H9 (cell line): ENCODE measurements at regions not wholly inside any gene's neighbourhood (a gene's known extent, or its start where the extent isn't known, plus 50 kb on each side); places are given as distances from the start of the nearest gene placed in this dataset.

ENCODE experiments used
- DNase-seq: peaks from one replicate; pipeline ENCODE4 v3.0.0-alpha.2; 2017
- H2AFZ ChIP-seq: one replicate; pipeline ENCODE4 v1.6.1; 2013; ENCODE audit warnings: mild to moderate bottlenecking, low read length, control low read depth, moderate library complexity
- H2AK5ac ChIP-seq: 2 replicates; pipeline ENCODE4 v1.6.1; 2013; ENCODE audit warnings: low read length, control low read depth, mixed read lengths; ENCODE audit not compliant: insufficient read length
- H2BK120ac ChIP-seq: one replicate; pipeline ENCODE4 v1.6.1; 2013; ENCODE audit warnings: low read depth, mild to moderate bottlenecking, low read length, control low read depth, inconsistent platforms; ENCODE audit not compliant: poor library complexity, severe bottlenecking
- H2BK12ac ChIP-seq: 2 replicates; pipeline ENCODE4 v1.6.1; 2013; ENCODE audit warnings: low read length, control low read depth, mixed read lengths, low read depth; ENCODE audit not compliant: insufficient read length
- H2BK15ac ChIP-seq: 2 replicates; pipeline ENCODE4 v1.6.1; 2013; ENCODE audit warnings: low read depth, low read length, control low read depth
- H2BK20ac ChIP-seq: one replicate; pipeline ENCODE4 v1.6.1; 2013; ENCODE audit warnings: low read depth, mild to moderate bottlenecking, low read length, control low read depth, inconsistent platforms; ENCODE audit not compliant: poor library complexity, severe bottlenecking
- H2BK5ac ChIP-seq: 2 replicates; pipeline ENCODE4 v1.6.1; 2013; ENCODE audit warnings: low read length, control low read depth, mixed read lengths; ENCODE audit not compliant: insufficient read length
- H3K14ac ChIP-seq: 2 replicates; pipeline ENCODE4 v1.6.1; 2013; ENCODE audit warnings: low read length, control low read depth; ENCODE audit not compliant: insufficient read depth
- H3K18ac ChIP-seq: 2 replicates; pipeline ENCODE4 v1.6.1; 2013; ENCODE audit warnings: low read depth, mild to moderate bottlenecking, mixed read lengths, low read length, control low read depth; ENCODE audit not compliant: insufficient read length
- H3K23ac ChIP-seq: 2 replicates; pipeline ENCODE4 v1.6.1; 2013; ENCODE audit warnings: low read length, control low read depth, mixed read lengths, low read depth; ENCODE audit not compliant: insufficient read length
- H3K23me2 ChIP-seq: 2 replicates; pipeline ENCODE4 v1.6.1; 2013; ENCODE audit warnings: low read depth, mild to moderate bottlenecking, mixed read lengths, low read length, control low read depth; ENCODE audit not compliant: insufficient read length, poor library complexity, severe bottlenecking
- H3K27ac ChIP-seq: 2 replicates; pipeline ENCODE4 v1.5.1; 2013; ENCODE audit warnings: low read length, control low read depth, mixed read lengths, low read depth; ENCODE audit not compliant: insufficient read length
- H3K27me3 ChIP-seq: 2 replicates; pipeline ENCODE4 v1.6.1; 2013; ENCODE audit warnings: low read length, control low read depth, inconsistent platforms; ENCODE audit not compliant: insufficient read depth
- H3K4ac ChIP-seq: 2 replicates; pipeline ENCODE4 v1.6.1; 2013; ENCODE audit warnings: low read depth, mild to moderate bottlenecking, control low read depth, inconsistent platforms, low read length, moderate library complexity
- H3K4me1 ChIP-seq: 2 replicates; pipeline ENCODE4 v1.6.1; 2013; ENCODE audit warnings: low read length, control low read depth, inconsistent platforms; ENCODE audit not compliant: insufficient read depth
- H3K4me2 ChIP-seq: 2 replicates; pipeline ENCODE4 v1.6.1; 2013; ENCODE audit warnings: low read length, control low read depth, mixed read lengths; ENCODE audit not compliant: insufficient read length, insufficient read depth
- H3K56ac ChIP-seq: 2 replicates; pipeline ENCODE4 v1.6.1; 2013; ENCODE audit warnings: low read depth, mild to moderate bottlenecking, mixed read lengths, low read length, control low read depth; ENCODE audit not compliant: insufficient read length
- H3K79me1 ChIP-seq: 2 replicates; pipeline ENCODE4 v1.6.1; 2013; ENCODE audit warnings: low read depth, mild to moderate bottlenecking, moderate library complexity, low read length, control low read depth, inconsistent platforms; ENCODE audit not compliant: insufficient read depth, poor library complexity, severe bottlenecking
- H3K79me2 ChIP-seq: 2 replicates; pipeline ENCODE4 v1.6.1; 2013; ENCODE audit warnings: low read length, control low read depth, inconsistent platforms; ENCODE audit not compliant: insufficient read depth
- H3K9ac ChIP-seq: 2 replicates; pipeline ENCODE4 v1.6.1; 2013; ENCODE audit warnings: low read length, control low read depth, mixed read lengths; ENCODE audit not compliant: insufficient read length; ENCODE audit errors: extremely low read depth
- H3K9me3 ChIP-seq: one replicate; pipeline ENCODE4 v1.6.1; 2013; ENCODE audit warnings: low read depth, low read length, inconsistent platforms; ENCODE audit not compliant: control insufficient read depth
- H3T11ph ChIP-seq: one replicate; pipeline ENCODE4 v1.6.1; 2013; ENCODE audit warnings: mild to moderate bottlenecking, low read length, control low read depth, inconsistent platforms
- H4K20me1 ChIP-seq: one replicate; pipeline ENCODE4 v1.6.1; 2013; ENCODE audit not compliant: control insufficient read depth, insufficient read length, insufficient read depth
- H4K5ac ChIP-seq: 2 replicates; pipeline ENCODE4 v1.6.1; 2013; ENCODE audit warnings: low read depth, mild to moderate bottlenecking, mixed read lengths, low read length, control low read depth; ENCODE audit not compliant: insufficient read length
- H4K8ac ChIP-seq: replicated peaks from 2 replicates; pipeline ENCODE4 v1.6.1; 2013; ENCODE audit warnings: low read length, control low read depth, mixed read lengths, low read depth; ENCODE audit not compliant: insufficient read length
- H4K91ac ChIP-seq: 2 replicates; pipeline ENCODE4 v1.6.1; 2013; ENCODE audit warnings: low read depth, mild to moderate bottlenecking, moderate library complexity, mixed read lengths, low read length, control low read depth; ENCODE audit not compliant: insufficient read length
- H3K27ac Mint-ChIP-seq, 3 experiments: 2 replicates in 2 of 3; 3 replicates in 1 of 3; pipeline ENCODE4 v1.8.0; 2020 to 2021; ENCODE audit warnings: mixed read lengths in 3 of 3, mild to moderate bottlenecking in 1 of 3, moderate library complexity in 1 of 3
- H3K27me3 Mint-ChIP-seq: 2 replicates; pipeline ENCODE4 v1.8.0; 2021; ENCODE audit warnings: low read depth, mild to moderate bottlenecking, moderate library complexity, mixed read lengths
- H3K36me3 Mint-ChIP-seq, 3 experiments: 2 replicates in 2 of 3; 3 replicates in 1 of 3; pipeline ENCODE4 v1.8.0; 2020 to 2021; ENCODE audit warnings: low read depth in 3 of 3, mixed read lengths in 3 of 3; ENCODE audit not compliant: insufficient read depth in 1 of 3
- H3K4me1 Mint-ChIP-seq, 2 experiments: 2 replicates each; pipeline ENCODE4 v1.8.0; 2020; ENCODE audit warnings: mixed read lengths in 2 of 2
- H3K4me3 Mint-ChIP-seq, 2 experiments: 2 replicates in 1 of 2; 3 replicates in 1 of 2; pipeline ENCODE4 v1.8.0; 2020 to 2021; ENCODE audit warnings: mild to moderate bottlenecking in 2 of 2, mixed read lengths in 2 of 2, moderate library complexity in 1 of 2
- H3K9me3 Mint-ChIP-seq, 2 experiments: 2 replicates in 1 of 2; 3 replicates in 1 of 2; pipeline ENCODE4 v1.8.0; 2020; ENCODE audit warnings: mild to moderate bottlenecking in 2 of 2, mixed read lengths in 2 of 2, moderate library complexity in 1 of 2
- WGBS: extraction: QIAGEN DNeasy Blood & Tissue Kit; methylation state at CpG from one replicate; pipeline ENCODE4 v1.1.7; 2013; ENCODE audit warnings: missing lambda C conversion rate, low lambda C conversion rate, mixed read lengths; ENCODE audit not compliant: insufficient read length; ENCODE audit errors: extremely low coverage; 5-methylcytosine and 5-hydroxymethylcytosine counted together
- TF ChIP-seq, protein P1 (sequence below): fragments of 200-600 bp; sonication (generic); conservative IDR thresholded peaks from 3 replicates; pipeline ENCODE4 v1.8.0; 2021; ENCODE audit warnings: antibody characterized with exemption, mild to moderate bottlenecking

DNA sequence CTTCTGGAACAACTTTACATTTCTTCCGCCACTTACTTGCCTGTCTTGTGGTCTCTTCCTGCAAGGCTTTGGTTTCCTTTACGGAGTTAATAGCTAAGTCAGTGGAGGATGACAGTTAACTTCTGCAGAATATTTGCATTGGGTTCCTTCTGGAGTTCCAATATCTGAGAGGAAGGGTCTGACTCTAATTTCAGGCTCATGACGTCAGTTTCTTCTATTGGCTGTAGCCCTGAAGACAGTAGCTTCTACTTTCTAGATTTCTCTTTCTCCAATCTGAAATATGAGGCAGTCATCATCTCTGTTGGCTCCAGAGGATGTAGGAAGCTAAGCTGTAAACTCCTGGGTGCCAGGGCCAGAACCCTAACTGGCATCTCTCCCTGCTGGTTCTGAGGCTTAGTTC lies 76.7 kb downstream of the FRMPD3 start:
- H3K27me3 Mint-ChIP-seq = peaks cover 3% of the 10 kb centered on the region
- Histone ChIP-seq H3K27ac (no peak overlapping the region), H3K4me2 (no peak overlapping the region), H2BK15ac (no peak overlapping the region), H2BK20ac (no peak overlapping the region), H3K9ac (no peak overlapping the region), H4K8ac (no peak overlapping the region), H2AFZ (no peak overlapping the region), H2BK5ac (no peak overlapping the region), H3K4me1 (no peaks in the 10 kb centered on the region), H3K23me2 (no peaks in the 10 kb centered on the region), H2AK5ac (no peak overlapping the region), H3K79me2 (no peaks in the 10 kb centered on the region), H3K18ac (no peak overlapping the region), H2BK12ac (no peak overlapping the region), H3K9me3 (no peaks in the 10 kb centered on the region), H3K27me3 (no peaks in the 10 kb centered on the region), H4K5ac (no peak overlapping the region), H3K4ac (no peak overlapping the region), H3K56ac (no peak overlapping the region), H4K91ac (no peak overlapping the region), H3T11ph (no peak overlapping the region), H3K79me1 (no peaks in the 10 kb centered on the region), H2BK120ac (no peak overlapping the region), H3K14ac (no peak overlapping the region), H3K23ac (no peak overlapping the region), H4K20me1 (no peaks in the 10 kb centered on the region)
- no peaks in the 10 kb centered on the region for H3K36me3 Mint-ChIP-seq
- no peak overlapping the region for H3K4me3 Mint-ChIP-seq
- WGBS = no CpG with 5 or more reads among the region's 3 CpGs
- peaks cover 0 to 41% of the 10 kb centered on the region in 2 experiments; a peak in 2 of 5 replicates for H3K9me3 Mint-ChIP-seq
- DNase-seq = no peak
- TF ChIP-seq, protein P1, sequence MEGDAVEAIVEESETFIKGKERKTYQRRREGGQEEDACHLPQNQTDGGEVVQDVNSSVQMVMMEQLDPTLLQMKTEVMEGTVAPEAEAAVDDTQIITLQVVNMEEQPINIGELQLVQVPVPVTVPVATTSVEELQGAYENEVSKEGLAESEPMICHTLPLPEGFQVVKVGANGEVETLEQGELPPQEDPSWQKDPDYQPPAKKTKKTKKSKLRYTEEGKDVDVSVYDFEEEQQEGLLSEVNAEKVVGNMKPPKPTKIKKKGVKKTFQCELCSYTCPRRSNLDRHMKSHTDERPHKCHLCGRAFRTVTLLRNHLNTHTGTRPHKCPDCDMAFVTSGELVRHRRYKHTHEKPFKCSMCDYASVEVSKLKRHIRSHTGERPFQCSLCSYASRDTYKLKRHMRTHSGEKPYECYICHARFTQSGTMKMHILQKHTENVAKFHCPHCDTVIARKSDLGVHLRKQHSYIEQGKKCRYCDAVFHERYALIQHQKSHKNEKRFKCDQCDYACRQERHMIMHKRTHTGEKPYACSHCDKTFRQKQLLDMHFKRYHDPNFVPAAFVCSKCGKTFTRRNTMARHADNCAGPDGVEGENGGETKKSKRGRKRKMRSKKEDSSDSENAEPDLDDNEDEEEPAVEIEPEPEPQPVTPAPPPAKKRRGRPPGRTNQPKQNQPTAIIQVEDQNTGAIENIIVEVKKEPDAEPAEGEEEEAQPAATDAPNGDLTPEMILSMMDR = no peak
- H3K27ac Mint-ChIP-seq = no peak overlapping the region
- H3K4me1 Mint-ChIP-seq = peaks cover 7 to 12% of the 10 kb centered on the region in 2 experiments
